PC-3 (cell line): ENCODE measurements at regions not wholly inside any gene's neighbourhood (a gene's known extent, or its start where the extent isn't known, plus 50 kb on each side); places are given as distances from the start of the nearest gene placed in this dataset.

Experiments
- ATAC-seq: fragments of 200-7000 bp; cut with Tn5 transposase; 2 replicates; pipeline ENCODE4 v1.9.1; 2020; ENCODE audit warnings: mild to moderate bottlenecking, moderate library complexity
- BruUV-seq: library from RNA; stranded (reverse); fragments of 400-500 nt; replicated peaks from 2 replicates; lab custom pipeline; 2021; lab: Mats Ljungman, UMichigan
- CTCF ChIA-PET: fragments of 300-600 bp; sonication (Branson Sonifier 250); formaldehyde crosslinking; loops from one replicate; lab custom pipeline; 2022; ENCODE audit warnings: antibody characterized with exemption; lab: Charles Lee
- POLR2A ChIA-PET: fragments of 300-600 bp; sonication (Branson Sonifier 250); formaldehyde crosslinking; loops from one replicate; lab custom pipeline; 2022; ENCODE audit warnings: antibody characterized with exemption; ENCODE audit not compliant: unreplicated experiment; lab: Charles Lee
- DNase-seq: peaks from one replicate; pipeline ENCODE4 v3.0.0-alpha.2; 2015
- H2AFZ ChIP-seq: fragments of 300-600 bp; sonication (generic); 2 replicates; pipeline ENCODE4 v1.6.0; 2016; ENCODE audit warnings: antibody characterized with exemption, low read length
- H3F3A ChIP-seq: fragments of 300-600 bp; sonication (generic); one replicate; pipeline ENCODE4 v1.6.0; 2017; ENCODE audit warnings: antibody characterized with exemption, low read length, control low read depth, mild to moderate bottlenecking; ENCODE audit not compliant: unreplicated experiment
- H3K27ac ChIP-seq: fragments of 300-600 bp; sonication (generic); 2 replicates; pipeline ENCODE4 v1.5.1; 2016; ENCODE audit warnings: mild to moderate bottlenecking, low read length
- H3K27me3 ChIP-seq: fragments of 300-600 bp; sonication (generic); 2 replicates; pipeline ENCODE4 v1.6.1; 2016; ENCODE audit warnings: low read length, mixed read lengths
- H3K36me3 ChIP-seq: fragments of 300-600 bp; sonication (generic); 2 replicates; pipeline ENCODE4 v1.6.1; 2016; ENCODE audit warnings: low read depth, mixed run types, low read length, mixed read lengths
- H3K4me1 ChIP-seq: fragments of 300-600 bp; sonication (generic); 2 replicates; pipeline ENCODE4 v1.5.1; 2016; ENCODE audit warnings: low read length; ENCODE audit not compliant: insufficient read depth
- H3K4me2 ChIP-seq: fragments of 300-600 bp; sonication (generic); 2 replicates; pipeline ENCODE4 v1.6.0; 2016; ENCODE audit warnings: low read length
- H3K4me3 ChIP-seq: fragments of 300-600 bp; sonication (generic); 2 replicates; pipeline ENCODE4 v1.5.1; 2016; ENCODE audit warnings: mild to moderate bottlenecking, low read length, mixed read lengths
- H3K79me2 ChIP-seq: fragments of 300-600 bp; sonication (generic); 2 replicates; pipeline ENCODE4 v1.6.1; 2017; ENCODE audit warnings: low read length, mixed read lengths
- H3K9ac ChIP-seq: fragments of 300-600 bp; sonication (generic); 2 replicates; pipeline ENCODE4 v1.6.0; 2016; ENCODE audit warnings: mild to moderate bottlenecking, low read length
- H3K9me2 ChIP-seq: fragments of 300-600 bp; sonication (generic); replicated peaks from 2 replicates; pipeline ENCODE4 v1.6.1; 2016; ENCODE audit warnings: mixed run types, low read length, mixed read lengths
- H3K9me3 ChIP-seq: fragments of 300-600 bp; sonication (generic); 2 replicates; pipeline ENCODE4 v1.6.1; 2016; ENCODE audit warnings: low read length, mixed read lengths
- H4K20me1 ChIP-seq: fragments of 300-600 bp; sonication (generic); 2 replicates; pipeline ENCODE4 v1.6.1; 2016; ENCODE audit warnings: low read length, mixed read lengths
- CTCF ChIP-seq: fragments of 300-600 bp; sonication (generic); conservative IDR thresholded peaks from 2 replicates; pipeline ENCODE4 v1.5.1; 2017; ENCODE audit warnings: antibody characterized with exemption, low read depth, mild to moderate bottlenecking, low read length
- EZH2 ChIP-seq: fragments of 300-600 bp; sonication (generic); IDR thresholded peaks from one replicate; pipeline ENCODE4 v1.6.1; 2017; ENCODE audit warnings: antibody characterized with exemption, mild to moderate bottlenecking, low read length; ENCODE audit not compliant: unreplicated experiment
- EZH2phosphoT487 ChIP-seq: fragments of 300-600 bp; sonication (generic); IDR thresholded peaks from 2 replicates; pipeline ENCODE4 v1.6.1; 2018; ENCODE audit warnings: mild to moderate bottlenecking, antibody characterized with exemption, low read length, borderline replicate concordance
- intact Hi-C: fragments of 100-400 bp; cut with micrococcal nuclease; formaldehyde crosslinking; loops from 2 replicates; pipeline ENCODE4 v1.9.0; 2023

- BruUV-seq, result no TSS peak
Measured at GRCh38 chr3:24944805-24945520, 450.3 kb upstream of the THRB start.

GRCh38 chr3:24945563-24945962 is 450.9 kb upstream of the THRB start:
- ATAC-seq (no peak), DNase-seq (no peak)
- Histone ChIP-seq H3K36me3 (no peaks in the 10 kb centered on the region), H3K4me1 (no peaks in the 10 kb centered on the region), H3K79me2 (no peaks in the 10 kb centered on the region), H3F3A (no peaks in the 10 kb centered on the region), H3K9me2 (no peaks in the 10 kb centered on the region), H3K9me3 (no peaks in the 10 kb centered on the region), H4K20me1 (no peaks in the 10 kb centered on the region), H3K27ac (no peak overlapping the region), H3K4me2 (no peak overlapping the region), H3K4me3 (no peak overlapping the region), H2AFZ (no peak overlapping the region), H3K27me3 (peaks cover 33% of the 10 kb centered on the region), H3K9ac (no peak overlapping the region)
- TF ChIP-seq EZH2, result no peak
- TF ChIP-seq CTCF, result no peak
- no peak for TF ChIP-seq EZH2phosphoT487
- intact Hi-C loops, result no loop called here
- no TSS peak for BruUV-seq
- POLR2A ChIA-PET, result no interaction called here
- CTCF ChIA-PET, result no interaction called here

More at GRCh38 chr3:24944805-24945520, 450.3 kb upstream of the THRB start:
- Histone ChIP-seq H3K9me3 (no peaks in the 10 kb centered on the region), H3K27me3 (peaks cover 35% of the 10 kb centered on the region), H3K36me3 (no peaks in the 10 kb centered on the region), H3K4me3 (no peak overlapping the region), H3F3A (no peaks in the 10 kb centered on the region), H2AFZ (no peak overlapping the region), H3K79me2 (no peaks in the 10 kb centered on the region), H3K9ac (no peak overlapping the region), H3K9me2 (no peaks in the 10 kb centered on the region), H4K20me1 (no peaks in the 10 kb centered on the region), H3K27ac (no peak overlapping the region), H3K4me2 (no peak overlapping the region), H3K4me1 (no peaks in the 10 kb centered on the region)
- ChIA-PET CTCF (no interaction called here), POLR2A (no interaction called here)
- TF ChIP-seq EZH2 (no peak), EZH2phosphoT487 (no peak), CTCF (no peak)
- intact Hi-C loops, result no loop called here
- no peak for ATAC-seq
- DNase-seq, result no peak

GRCh38 chr3:24947103-24947502 is 452.5 kb upstream of the THRB start:
- Histone ChIP-seq H3K27me3 (peaks cover 22% of the 10 kb centered on the region), H3K9ac (no peak overlapping the region), H3F3A (no peaks in the 10 kb centered on the region), H3K9me2 (no peaks in the 10 kb centered on the region), H2AFZ (no peak overlapping the region), H3K4me2 (no peak overlapping the region), H4K20me1 (no peaks in the 10 kb centered on the region), H3K4me3 (no peak overlapping the region), H3K4me1 (no peaks in the 10 kb centered on the region), H3K9me3 (no peaks in the 10 kb centered on the region), H3K79me2 (no peaks in the 10 kb centered on the region), H3K36me3 (no peaks in the 10 kb centered on the region), H3K27ac (no peak overlapping the region)
- DNase-seq (no peak), ATAC-seq (no peak)
- BruUV-seq, result no TSS peak
- intact Hi-C loops, result no loop called here
- TF ChIP-seq CTCF, result no peak
- no peak for TF ChIP-seq EZH2phosphoT487
- no peak for TF ChIP-seq EZH2
- CTCF ChIA-PET, result no interaction called here
- POLR2A ChIA-PET, result no interaction called here
